CD4-positive, alpha-beta T cell treated with Interleukin-2 at 100 ng/mL for 4 hours (primary cell): ENCODE measurements at regions not wholly inside any gene's neighbourhood (a gene's known extent, or its start where the extent isn't known, plus 50 kb on each side); places are given as distances from the start of the nearest gene placed in this dataset.
"Not testable (repeated sequence)": the region's sequence is repeated elsewhere in the genome, so short reads cannot be mapped to it uniquely, and the experiment has no call there.

ENCODE experiments used
- DNase-seq: peaks from one replicate; pipeline ENCODE4 v3.0.0-alpha.2; 2020; ENCODE audit warnings: low spot score

GRCh38 chr6:169014211-169015197 is 239.1 kb downstream of the THBS2 start:
- DNase-seq = no peak

- no peak for DNase-seq
Measured at GRCh38 chr6:169009628-169010027, 244.0 kb downstream of the THBS2 start.

GRCh38 chr6:169008641-169009257 is 244.9 kb downstream of the THBS2 start:
- no peak for DNase-seq

GRCh38 chr6:169005166-169005565 is 248.5 kb downstream of the THBS2 start:
- DNase-seq = no peak

- DNase-seq = no peak
Measured at GRCh38 chr6:169000022-169000421, 253.6 kb downstream of the THBS2 start.

GRCh38 chr6:168999392-168999791 is 254.3 kb downstream of the THBS2 start:
- no peak for DNase-seq

- DNase-seq = no peak
Measured at GRCh38 chr6:168996356-168996625, 257.4 kb downstream of the THBS2 start.

DNA sequence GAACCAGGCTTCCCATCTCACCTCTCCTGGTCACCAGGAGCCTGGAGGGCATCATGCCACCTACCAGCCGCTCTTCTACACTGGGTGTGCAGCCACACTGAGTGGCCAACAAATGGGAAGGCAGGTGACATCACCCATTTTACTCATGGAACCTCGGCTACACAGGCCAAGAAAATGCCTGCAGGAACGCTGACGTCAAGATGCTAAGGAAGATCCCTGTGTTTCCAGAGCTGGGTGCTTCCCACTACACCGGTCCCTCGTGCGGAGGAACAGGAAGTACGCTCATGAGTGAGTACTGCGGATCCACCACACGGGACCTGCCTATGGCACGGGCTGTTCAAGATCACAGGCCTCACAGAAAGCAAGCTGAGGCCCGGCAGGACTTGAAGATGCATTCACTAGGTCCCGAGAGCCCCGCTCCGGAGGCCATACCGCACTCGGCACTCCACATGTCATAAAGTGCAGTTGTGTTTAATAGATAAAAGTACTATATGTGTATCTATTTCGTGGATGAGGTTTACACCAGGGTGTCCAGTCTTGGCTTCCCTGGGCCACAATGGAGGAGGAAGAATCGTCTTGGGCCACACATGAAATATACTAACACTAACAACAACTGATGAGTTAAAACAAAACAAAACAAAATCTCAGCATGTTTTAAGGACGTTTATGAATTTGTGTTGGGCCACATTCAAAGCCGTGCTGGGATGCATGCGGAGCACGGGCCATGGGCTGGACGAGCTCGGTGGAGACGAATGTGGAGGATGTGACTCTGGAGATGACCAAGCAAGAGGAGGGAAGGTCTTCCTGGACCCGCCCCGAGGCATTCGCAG is 257.9 kb downstream of the THBS2 start:
- DNase-seq = no peak

DNA sequence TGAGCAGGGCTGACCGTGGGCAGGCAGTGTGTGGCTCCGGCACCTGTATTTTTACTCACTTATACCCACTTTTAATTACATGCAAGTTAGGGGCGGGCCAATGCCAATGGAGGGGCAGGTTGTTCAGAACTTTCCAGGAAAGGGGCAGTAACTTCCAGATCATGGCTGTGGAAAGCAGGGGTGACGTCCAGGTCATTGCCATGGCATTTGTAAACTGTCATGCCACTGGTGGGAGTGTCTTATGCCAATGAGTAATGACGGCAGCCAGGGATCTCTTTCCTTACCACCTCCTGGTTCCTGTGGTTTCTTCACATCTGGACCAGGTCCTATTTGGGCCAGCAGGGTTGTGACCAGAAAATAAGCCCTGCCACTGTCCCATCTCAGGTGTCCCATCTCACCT is 258.7 kb downstream of the THBS2 start:
- no peak for DNase-seq

- DNase-seq = no peak
Measured at GRCh38 chr6:168992446-168993144, 261.1 kb downstream of the THBS2 start.

- not testable (repeated sequence) for DNase-seq
Measured at GRCh38 chr6:168991695-168992094, 262.0 kb downstream of the THBS2 start.

DNA sequence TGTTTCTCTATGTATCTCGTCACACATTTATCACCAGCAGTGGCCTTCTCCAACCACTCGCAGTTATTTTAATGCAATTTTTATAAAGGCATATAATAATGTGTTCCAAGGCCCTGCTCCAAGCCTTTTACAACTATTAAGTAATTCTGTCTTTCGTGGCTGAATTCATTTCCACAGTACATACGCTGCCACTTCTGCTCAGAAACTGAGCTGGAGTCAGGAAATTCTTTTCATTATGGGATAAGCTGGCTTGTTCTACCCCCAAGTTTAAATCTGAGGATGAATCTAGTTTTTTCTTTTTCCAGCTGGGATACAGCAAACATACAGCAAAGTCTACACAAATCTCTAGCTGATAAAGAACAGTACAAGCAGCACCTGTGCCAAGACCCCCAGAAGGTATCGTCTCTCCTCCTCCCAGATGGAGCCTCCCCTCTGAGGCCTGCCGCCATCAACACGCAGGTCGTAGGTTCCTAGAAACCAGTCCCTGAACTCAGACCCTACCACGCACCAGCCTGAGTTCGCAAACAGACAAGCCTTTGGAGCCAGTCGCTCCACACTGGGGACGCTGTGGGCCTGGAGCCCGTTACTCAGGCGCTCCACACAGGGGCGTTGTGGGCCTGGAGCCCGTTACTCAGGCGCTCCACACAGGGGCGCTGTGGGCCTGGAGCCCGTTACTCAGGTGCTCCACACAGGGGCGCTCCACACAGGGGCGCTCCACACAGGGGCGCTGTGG is 263.5 kb downstream of the THBS2 start:
- DNase-seq = no peak

DNA sequence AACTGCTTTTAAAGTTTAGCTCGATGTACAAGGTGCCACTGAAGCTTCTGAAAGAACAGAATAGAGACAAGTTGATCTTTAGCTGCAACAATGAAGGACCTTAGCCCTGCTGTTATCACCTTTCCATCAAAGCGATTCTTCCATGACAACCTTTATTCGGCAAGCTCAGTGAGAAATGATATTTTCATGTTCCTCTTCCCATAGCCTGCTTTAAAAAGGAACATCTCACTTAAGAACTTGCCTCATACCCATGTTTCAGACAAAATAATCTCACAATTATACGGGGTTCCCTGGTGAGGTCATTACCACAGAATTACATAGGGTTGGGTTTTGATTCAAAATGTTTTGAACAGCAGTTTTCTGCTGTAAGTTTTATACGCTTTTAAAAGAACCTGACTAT is 264.2 kb downstream of the THBS2 start:
- no peak for DNase-seq

- no peak for DNase-seq
Measured at GRCh38 chr6:168988801-168989200, 264.8 kb downstream of the THBS2 start.

DNA sequence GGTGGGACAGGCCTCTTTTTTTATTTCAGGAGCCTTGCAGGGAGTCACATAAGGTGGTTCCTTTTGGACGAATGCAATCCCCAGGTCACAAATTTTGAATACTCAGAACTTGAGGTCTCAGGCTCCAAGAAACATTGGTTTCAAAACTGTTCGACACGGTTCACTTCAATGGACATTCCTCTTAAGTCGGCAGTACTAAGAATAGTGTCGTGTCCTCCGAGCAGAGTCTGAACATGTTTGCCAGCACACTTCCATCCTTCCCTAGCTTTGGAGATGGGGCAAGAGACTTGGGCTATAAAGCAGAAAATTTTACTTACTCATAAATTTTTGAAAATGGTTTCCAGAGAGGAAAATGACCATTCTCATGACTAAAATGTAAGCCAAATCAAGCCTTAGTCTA is 265.4 kb downstream of the THBS2 start:
- DNase-seq = no peak

DNA sequence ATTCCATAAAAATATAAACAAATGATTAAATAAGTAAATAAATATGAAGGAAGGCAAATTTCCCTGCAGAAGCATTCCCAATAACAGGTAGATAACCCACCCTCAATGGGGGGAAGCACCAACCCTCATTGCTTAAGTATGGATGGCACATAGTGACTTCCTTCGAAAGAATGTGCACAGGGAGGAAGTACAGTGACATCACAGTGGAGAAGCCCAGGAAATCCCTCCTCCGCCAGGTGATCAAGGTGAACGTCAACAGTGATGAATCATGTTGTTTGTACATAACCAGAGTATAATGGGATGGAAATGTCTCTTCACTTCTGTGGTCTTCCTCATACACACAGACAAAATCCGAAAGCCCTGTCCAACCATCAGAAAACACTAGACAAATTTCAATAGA is 267.9 kb downstream of the THBS2 start:
- DNase-seq = no peak

DNA sequence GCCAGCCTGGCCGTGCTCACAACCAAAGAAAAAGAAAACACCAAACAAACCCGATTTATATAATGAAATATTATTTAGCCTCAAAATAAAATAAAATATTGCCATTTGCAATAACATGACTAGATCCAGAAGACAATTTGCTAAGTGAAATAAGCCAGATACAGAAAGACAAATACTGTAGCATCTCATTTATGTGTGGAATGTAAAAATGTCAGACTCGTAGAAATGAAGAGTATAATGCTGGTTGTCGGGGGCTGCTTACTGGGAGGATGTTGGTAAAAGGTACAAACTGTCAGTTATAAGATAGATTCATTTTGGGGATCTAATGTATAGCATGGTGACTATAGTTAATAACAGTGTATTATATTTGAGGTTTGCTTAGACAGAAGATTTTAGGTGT is 269.7 kb downstream of the THBS2 start:
- no peak for DNase-seq

DNA sequence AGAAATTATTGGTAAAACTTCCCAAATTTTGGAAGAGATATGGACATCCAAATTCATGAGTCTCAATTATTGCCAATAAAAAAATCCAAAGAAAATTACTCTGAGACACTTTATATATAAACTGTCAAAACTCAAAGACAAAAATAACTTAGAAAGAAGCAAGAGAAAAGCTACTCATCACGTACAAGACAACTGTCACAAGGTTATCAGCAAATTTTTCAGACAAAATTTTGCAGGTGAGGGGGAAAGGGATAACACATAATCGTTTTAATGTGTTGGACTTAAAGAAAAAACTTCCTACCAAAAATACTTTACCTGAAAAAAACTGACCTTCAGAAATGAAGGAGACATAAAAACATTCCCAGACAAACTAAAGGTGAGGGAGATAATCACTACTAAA is 272.5 kb downstream of the THBS2 start:
- DNase-seq = no peak

- no peak for DNase-seq
Measured at GRCh38 chr6:168979254-168979653, 274.4 kb downstream of the THBS2 start.

DNA sequence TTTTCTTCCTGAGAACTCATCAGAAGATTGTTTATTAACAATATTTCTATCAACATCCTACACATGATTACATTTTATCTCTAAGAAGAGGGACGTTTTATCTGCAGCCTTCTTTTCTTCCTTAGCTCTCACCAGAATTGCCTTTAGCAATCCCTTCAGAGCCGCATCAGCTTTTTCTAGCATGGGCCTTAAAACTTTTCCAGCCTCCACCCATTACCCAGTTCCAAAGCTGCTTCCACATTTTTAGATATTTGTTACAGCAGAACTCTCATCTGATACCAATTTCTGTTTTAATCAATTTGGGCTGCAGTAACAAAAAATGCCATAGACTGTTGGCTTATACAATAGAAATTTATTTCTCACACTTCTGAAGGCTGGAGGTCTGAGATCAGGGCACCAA is 281.5 kb downstream of the THBS2 start:
- DNase-seq = no peak

GRCh38 chr6:168971549-168971948 is 282.1 kb downstream of the THBS2 start:
- no peak for DNase-seq

DNA sequence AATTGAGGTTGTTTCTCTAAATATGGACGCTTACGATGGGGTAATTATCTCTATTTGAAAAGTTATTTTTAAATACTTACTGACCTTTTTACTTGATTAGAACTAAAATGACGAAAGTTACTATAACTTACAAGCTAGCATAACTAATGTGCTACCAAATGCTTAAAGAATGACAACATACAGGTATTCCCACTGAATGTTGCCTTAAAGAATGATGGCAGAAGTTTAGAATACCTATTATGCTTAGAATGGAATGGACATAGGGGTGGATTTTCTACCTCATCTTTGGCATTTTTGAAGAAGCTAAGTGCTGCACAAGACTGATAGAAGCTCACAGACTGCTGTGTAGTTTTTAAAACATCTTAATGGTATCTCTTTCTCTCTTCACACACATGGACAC is 284.8 kb downstream of the THBS2 start:
- DNase-seq = no peak
